ENCODE measurements at regions not wholly inside any gene's neighbourhood (a gene's known extent, or its start where the extent isn't known, plus 50 kb on each side); places are given as distances from the start of the nearest gene placed in this dataset.

GRCh38 chr6:135586388-135586787 is 88.8 kb upstream of the AHI1 start:
- H2AFZ ChIP-seq (ENCODE audit: low read length), result no peak overlapping the region
- no peak for TF ChIP-seq EZH2 (IDR thresholded peaks at IDR 0.05; ENCODE audit: borderline replicate concordance, low read length)
- no peak for TF ChIP-seq CTCF (IDR thresholded peaks at IDR 0.05; ENCODE audit: low read length)
- H3F3A ChIP-seq (ENCODE audit: insufficient read depth, low read length), result no peaks in the 10 kb centered on the region
- H3K27me3 ChIP-seq (ENCODE audit: insufficient read depth, low read length), result no peaks in the 10 kb centered on the region
- H3K4me1 ChIP-seq (ENCODE audit: insufficient read depth, low read length, severe bottlenecking), result no peaks in the 10 kb centered on the region
- H3K36me3 ChIP-seq (ENCODE audit: insufficient read depth, low read length), result no peaks in the 10 kb centered on the region
- no peaks in the 10 kb centered on the region for H3K9me2 ChIP-seq (ENCODE audit: low read depth, low read length)
- no peak overlapping the region for H3K9ac ChIP-seq (ENCODE audit: low read length)
- no peaks in the 10 kb centered on the region for H3K9me3 ChIP-seq (ENCODE audit: low read length)
- no peaks in the 10 kb centered on the region for H4K20me1 ChIP-seq (ENCODE audit: insufficient read depth, low read length)
- H3K27ac ChIP-seq (ENCODE audit: low read depth, low read length, poor library complexity, severe bottlenecking), result no peak overlapping the region
- no peak overlapping the region for H3K4me2 ChIP-seq (ENCODE audit: low read length)
- H3K4me3 ChIP-seq (ENCODE audit: low read depth, low read length, poor library complexity, severe bottlenecking), result no peak overlapping the region
- H3K79me2 ChIP-seq (ENCODE audit: insufficient read depth, low read length), result no peaks in the 10 kb centered on the region

- no peak overlapping the region for H2AFZ ChIP-seq (ENCODE audit: low read length)
- TF ChIP-seq CTCF (IDR thresholded peaks at IDR 0.05; ENCODE audit: low read length) (no peak), EZH2 (IDR thresholded peaks at IDR 0.05; ENCODE audit: borderline replicate concordance, low read length) (no peak)
- H4K20me1 ChIP-seq (ENCODE audit: insufficient read depth, low read length), result no peaks in the 10 kb centered on the region
- H3K27ac ChIP-seq (ENCODE audit: low read depth, low read length, poor library complexity, severe bottlenecking), result no peak overlapping the region
- H3K27me3 ChIP-seq (ENCODE audit: insufficient read depth, low read length), result no peaks in the 10 kb centered on the region
- no peaks in the 10 kb centered on the region for H3K9me2 ChIP-seq (ENCODE audit: low read depth, low read length)
- H3K4me2 ChIP-seq (ENCODE audit: low read length), result no peak overlapping the region
- H3K4me1 ChIP-seq (ENCODE audit: insufficient read depth, low read length, severe bottlenecking), result no peaks in the 10 kb centered on the region
- no peak overlapping the region for H3K4me3 ChIP-seq (ENCODE audit: low read depth, low read length, poor library complexity, severe bottlenecking)
- H3K79me2 ChIP-seq (ENCODE audit: insufficient read depth, low read length), result no peaks in the 10 kb centered on the region
- H3K9ac ChIP-seq (ENCODE audit: low read length), result no peak overlapping the region
- H3K36me3 ChIP-seq (ENCODE audit: insufficient read depth, low read length), result no peaks in the 10 kb centered on the region
- no peaks in the 10 kb centered on the region for H3F3A ChIP-seq (ENCODE audit: insufficient read depth, low read length)
- no peaks in the 10 kb centered on the region for H3K9me3 ChIP-seq (ENCODE audit: low read length)
Measured at GRCh38 chr6:135586844-135587243, 89.3 kb upstream of the AHI1 start.

GRCh38 chr6:135592276-135592675 is 94.7 kb upstream of the AHI1 start:
- no peak for TF ChIP-seq CTCF (IDR thresholded peaks at IDR 0.05; ENCODE audit: low read length)
- TF ChIP-seq EZH2 (IDR thresholded peaks at IDR 0.05; ENCODE audit: borderline replicate concordance, low read length), result no peak
- H2AFZ ChIP-seq (ENCODE audit: low read length), result no peak overlapping the region

More at GRCh38 chr6:135592276-135592675, 94.7 kb upstream of the AHI1 start:
- Histone ChIP-seq H4K20me1 (ENCODE audit: insufficient read depth, low read length) (no peaks in the 10 kb centered on the region), H3K36me3 (ENCODE audit: insufficient read depth, low read length) (no peaks in the 10 kb centered on the region), H3K4me3 (ENCODE audit: low read depth, low read length, poor library complexity, severe bottlenecking) (no peak overlapping the region), H3K9me2 (ENCODE audit: low read depth, low read length) (no peaks in the 10 kb centered on the region), H3K4me2 (ENCODE audit: low read length) (no peak overlapping the region), H3F3A (ENCODE audit: insufficient read depth, low read length) (no peaks in the 10 kb centered on the region), H3K9me3 (ENCODE audit: low read length) (no peaks in the 10 kb centered on the region), H3K9ac (ENCODE audit: low read length) (no peak overlapping the region), H3K27me3 (ENCODE audit: insufficient read depth, low read length) (no peaks in the 10 kb centered on the region), H3K27ac (ENCODE audit: low read depth, low read length, poor library complexity, severe bottlenecking) (no peak overlapping the region), H3K79me2 (ENCODE audit: insufficient read depth, low read length) (no peaks in the 10 kb centered on the region), H3K4me1 (ENCODE audit: insufficient read depth, low read length, severe bottlenecking) (no peaks in the 10 kb centered on the region)

Measured in OCI-LY1 (cell line).